ENCODE measurements at regions not wholly inside any gene's neighbourhood (a gene's known extent, or its start where the extent isn't known, plus 50 kb on each side); places are given as distances from the start of the nearest gene placed in this dataset.
A peak's percentile ranks its signal among the peaks of the same experiment; 100 is the strongest.
"Not testable (repeated sequence)": the region's sequence is repeated elsewhere in the genome, so short reads cannot be mapped to it uniquely, and the experiment has no call there.

- H3K36me3 Mint-ChIP-seq (ENCODE audit: low read depth); H3K4me3 Mint-ChIP-seq; DNase-seq; H3K27me3 Mint-ChIP-seq; CTCF ChIA-PET; H3K4me1 Mint-ChIP-seq; ATAC-seq; H3K9me3 Mint-ChIP-seq (ENCODE audit: low read depth); intact Hi-C loops (cut with DNase I, micrococcal nuclease); POLR2A ChIA-PET; H3K27ac Mint-ChIP-seq: not testable (repeated sequence)
Measured at GRCh38 chr13:73640476-73641179, 493.6 kb downstream of the KLF12 start.

GRCh38 chr13:73635166-73635787, 498.9 kb downstream of the KLF12 start:
- intact Hi-C loops (cut with DNase I, micrococcal nuclease): no loop called here
- POLR2A ChIA-PET: no interaction called here
- H3K36me3 Mint-ChIP-seq (ENCODE audit: low read depth): no peaks in the 10 kb centered on the region

DNA sequence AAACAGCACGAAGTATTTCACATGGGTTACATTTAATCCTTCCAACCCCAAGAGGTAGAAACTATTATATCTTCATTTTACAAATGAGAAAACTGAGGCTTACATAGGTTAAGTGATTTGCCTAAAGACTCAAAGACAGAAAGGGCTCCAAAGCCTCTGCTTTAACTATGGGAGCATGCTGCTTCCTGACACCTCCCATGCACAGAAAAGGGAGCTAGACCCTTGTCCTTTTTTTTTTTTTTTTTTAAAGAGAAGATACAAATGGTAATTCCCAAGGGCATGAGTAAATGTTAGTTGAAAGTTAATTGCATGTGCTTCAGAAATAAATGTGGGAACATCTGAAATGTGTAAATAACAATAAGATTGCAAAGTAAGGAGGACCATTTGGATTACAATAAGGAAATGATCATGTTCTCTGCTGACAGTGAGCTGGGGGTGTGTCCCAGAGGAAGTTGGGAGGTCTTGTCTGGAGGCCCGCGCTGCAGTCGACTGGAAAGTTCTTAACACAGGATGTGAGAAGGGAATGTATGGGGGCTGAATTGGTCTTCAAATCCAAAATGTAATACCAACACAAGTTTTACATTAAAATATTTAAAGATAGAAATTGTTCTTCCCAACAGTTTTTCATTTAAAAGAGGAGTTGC, 500.3 kb downstream of the KLF12 start:
- peaks cover 2% of the 10 kb centered on the region for H3K9me3 Mint-ChIP-seq (ENCODE audit: low read depth)
- DNase-seq (no peak), ATAC-seq (no peak)
- no peak overlapping the region for H3K27ac Mint-ChIP-seq
- H3K4me1 Mint-ChIP-seq: peaks cover 19% of the 10 kb centered on the region
- H3K36me3 Mint-ChIP-seq (ENCODE audit: low read depth): no peaks in the 10 kb centered on the region
- intact Hi-C loops (cut with DNase I, micrococcal nuclease): no loop called here
- POLR2A ChIA-PET: no interaction called here
- no peak overlapping the region for H3K4me3 Mint-ChIP-seq
- CTCF ChIA-PET: no interaction called here
- H3K27me3 Mint-ChIP-seq: peaks cover 2% of the 10 kb centered on the region

More at GRCh38 chr13:73635166-73635787, 498.9 kb downstream of the KLF12 start:
- CTCF ChIA-PET: no interaction called here
- Mint-ChIP-seq H3K27ac (no peak overlapping the region), H3K4me3 (no peak overlapping the region), H3K4me1 (peaks cover 19% of the 10 kb centered on the region), H3K27me3 (peaks cover 2% of the 10 kb centered on the region), H3K9me3 (ENCODE audit: low read depth) (peaks cover under 1% of the 10 kb centered on the region)
- DNase-seq: no peak
- ATAC-seq: no peak

DNA sequence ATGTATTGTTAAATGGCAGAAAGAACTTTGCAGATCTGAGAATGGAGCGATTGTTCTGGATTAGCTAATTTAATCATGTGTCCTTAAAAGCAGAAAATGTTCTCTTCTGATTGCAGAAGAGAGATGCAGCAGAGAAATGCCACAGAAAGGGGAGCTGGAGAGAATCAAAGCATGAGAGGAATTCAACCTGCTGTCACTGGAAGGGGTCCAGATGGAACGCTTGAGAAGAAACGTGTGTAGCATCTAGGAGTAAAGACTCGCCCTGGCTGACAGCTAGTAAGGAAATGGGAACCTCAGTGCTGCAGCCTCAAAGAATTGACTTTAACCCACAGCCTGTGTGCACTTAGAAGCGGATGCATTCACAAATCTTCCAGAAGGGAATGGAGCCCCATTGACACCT, 502.8 kb downstream of the KLF12 start:
- CTCF ChIA-PET: interaction anchor here (0.6 to 1.3 kb wide), 2 partner anchors 9 to 45 kb away, joined by 3 read pairs; no protein-coding TSS in a partner anchor
- H3K27me3 Mint-ChIP-seq: peaks cover 2% of the 10 kb centered on the region
- DNase-seq (no peak), ATAC-seq (no peak)
- peaks cover 4% of the 10 kb centered on the region for H3K9me3 Mint-ChIP-seq (ENCODE audit: low read depth)
- no peaks in the 10 kb centered on the region for H3K36me3 Mint-ChIP-seq (ENCODE audit: low read depth)
- intact Hi-C loops (cut with DNase I, micrococcal nuclease): no loop called here
- POLR2A ChIA-PET: no interaction called here
- peaks cover 21% of the 10 kb centered on the region for H3K4me1 Mint-ChIP-seq
- H3K4me3 Mint-ChIP-seq: no peak overlapping the region
- H3K27ac Mint-ChIP-seq: no peak overlapping the region

DNA sequence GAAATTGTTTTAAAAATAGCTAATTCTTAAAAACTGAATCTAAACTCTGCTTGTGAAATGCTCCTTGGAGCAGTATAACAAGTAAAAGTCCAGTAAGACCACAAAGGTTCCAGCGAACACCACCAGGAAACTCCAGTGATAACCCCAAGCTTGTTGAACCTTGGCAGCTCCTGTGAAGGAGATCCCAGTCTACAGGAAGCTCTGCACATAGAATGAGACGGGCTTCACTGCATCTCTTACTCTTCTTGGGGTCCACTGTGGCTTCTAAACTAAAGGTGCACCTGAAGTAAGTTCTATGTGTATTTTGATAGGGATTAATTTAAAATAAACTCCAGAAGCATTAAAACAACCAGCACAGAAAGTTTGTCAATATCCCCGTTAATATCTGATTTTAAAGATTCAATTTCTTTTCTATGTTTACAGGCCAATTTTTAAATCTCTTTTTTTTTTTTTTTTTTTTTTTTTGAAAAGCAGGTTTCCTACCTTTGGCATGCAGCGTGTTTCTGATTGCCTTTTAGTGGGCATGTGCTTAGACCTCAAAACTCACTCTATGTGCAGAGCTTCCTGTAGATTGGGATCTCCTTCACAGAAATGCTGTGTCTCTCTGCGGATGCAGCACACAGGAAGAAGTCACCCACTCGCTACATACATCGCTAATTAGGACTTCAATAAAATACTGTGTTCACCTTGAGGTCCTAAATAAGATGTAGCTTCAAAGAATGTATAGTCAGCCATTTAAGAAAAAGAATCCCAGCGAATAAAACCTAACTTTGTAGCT, 508.5 kb downstream of the KLF12 start:
- H3K27me3 Mint-ChIP-seq: no peaks in the 10 kb centered on the region
- no peaks in the 10 kb centered on the region for H3K36me3 Mint-ChIP-seq (ENCODE audit: low read depth)
- CTCF ChIA-PET: interaction anchor here (0.5 to 1.1 kb wide), 2 partner anchors 28 to 761 kb away, joined by 3 read pairs; no protein-coding TSS in a partner anchor
- no peak overlapping the region for H3K4me3 Mint-ChIP-seq
- H3K27ac Mint-ChIP-seq: peak overlapping the region; percentile 69
- intact Hi-C loops (cut with DNase I, micrococcal nuclease): no loop called here
- DNase-seq (peak; percentile 26), ATAC-seq (peak; percentile 85)
- H3K9me3 Mint-ChIP-seq (ENCODE audit: low read depth): peaks cover 4% of the 10 kb centered on the region
- peaks cover 33% of the 10 kb centered on the region for H3K4me1 Mint-ChIP-seq
- POLR2A ChIA-PET: no interaction called here

GRCh38 chr13:73623281-73623680, 510.9 kb downstream of the KLF12 start:
- ChIA-PET CTCF (no interaction called here), POLR2A (no interaction called here)
- no peak overlapping the region for H3K4me3 Mint-ChIP-seq
- no peaks in the 10 kb centered on the region for H3K36me3 Mint-ChIP-seq (ENCODE audit: low read depth)
- peaks cover 33% of the 10 kb centered on the region for H3K4me1 Mint-ChIP-seq
- intact Hi-C loops (cut with DNase I, micrococcal nuclease): no loop called here
- H3K27me3 Mint-ChIP-seq: no peaks in the 10 kb centered on the region
- DNase-seq: no peak
- H3K9me3 Mint-ChIP-seq (ENCODE audit: low read depth): no peaks in the 10 kb centered on the region
- ATAC-seq: no peak
- H3K27ac Mint-ChIP-seq: no peak overlapping the region

GRCh38 chr13:73622381-73622780, 511.8 kb downstream of the KLF12 start:
- Mint-ChIP-seq H3K36me3 (ENCODE audit: low read depth) (no peaks in the 10 kb centered on the region), H3K9me3 (ENCODE audit: low read depth) (no peaks in the 10 kb centered on the region), H3K4me3 (no peak overlapping the region), H3K4me1 (peaks cover 33% of the 10 kb centered on the region), H3K27me3 (no peaks in the 10 kb centered on the region), H3K27ac (no peak overlapping the region)
- no peak for ATAC-seq
- intact Hi-C loops (cut with DNase I, micrococcal nuclease): no loop called here
- ChIA-PET CTCF (interaction anchor here (0.9 kb wide), 1 partner anchor 9 kb away, joined by 3 read pairs; no protein-coding TSS in a partner anchor), POLR2A (no interaction called here)
- DNase-seq: no peak

- H3K4me3 Mint-ChIP-seq: no peak overlapping the region
- H3K4me1 Mint-ChIP-seq: peaks cover 15% of the 10 kb centered on the region
- H3K9me3 Mint-ChIP-seq (ENCODE audit: low read depth): no peaks in the 10 kb centered on the region
- H3K27me3 Mint-ChIP-seq: no peaks in the 10 kb centered on the region
- ChIA-PET CTCF (no interaction called here), POLR2A (no interaction called here)
- ATAC-seq (no peak), DNase-seq (no peak)
- H3K36me3 Mint-ChIP-seq (ENCODE audit: low read depth): no peaks in the 10 kb centered on the region
- H3K27ac Mint-ChIP-seq: no peak overlapping the region
- intact Hi-C loops (cut with DNase I, micrococcal nuclease): no loop called here
Measured at GRCh38 chr13:73618275-73618865, 515.8 kb downstream of the KLF12 start.

DNA sequence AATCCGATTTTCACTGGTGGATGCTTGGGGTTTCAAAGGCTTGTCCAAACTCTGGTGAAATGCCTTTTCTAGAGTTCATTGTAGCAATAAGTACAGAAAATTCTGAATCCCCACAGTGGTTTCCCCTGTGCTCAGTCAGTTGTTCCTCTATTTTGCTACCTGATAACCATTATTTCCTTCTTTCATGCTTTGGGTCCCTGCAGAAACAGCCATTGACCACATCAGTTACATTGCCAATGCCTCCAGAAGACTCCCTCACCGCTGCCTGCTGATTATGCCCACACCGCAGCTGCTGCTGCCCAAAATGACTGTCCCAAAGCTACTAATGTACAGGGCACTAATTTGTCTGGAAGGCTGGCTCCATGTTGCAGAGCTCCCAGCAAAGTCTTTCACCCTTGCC, 517.3 kb downstream of the KLF12 start:
- Mint-ChIP-seq H3K27me3 (no peaks in the 10 kb centered on the region), H3K9me3 (ENCODE audit: low read depth) (peaks cover 3% of the 10 kb centered on the region), H3K36me3 (ENCODE audit: low read depth) (no peaks in the 10 kb centered on the region), H3K4me1 (peaks cover 4% of the 10 kb centered on the region), H3K27ac (no peak overlapping the region), H3K4me3 (no peak overlapping the region)
- no peak for ATAC-seq
- POLR2A ChIA-PET: interaction anchor here (0.6 kb wide), 1 partner anchor 20 kb away, joined by 3 read pairs; no protein-coding TSS in a partner anchor
- CTCF ChIA-PET: no interaction called here
- DNase-seq: no peak
- intact Hi-C loops (cut with DNase I, micrococcal nuclease): no loop called here

- no peaks in the 10 kb centered on the region for H3K27me3 Mint-ChIP-seq
- POLR2A ChIA-PET: interaction anchor here (0.5 to 0.6 kb wide), 2 partner anchors 355 to 449 kb away, joined by 6 to 8 read pairs; no protein-coding TSS in a partner anchor
- no peaks in the 10 kb centered on the region for H3K4me1 Mint-ChIP-seq
- no peak overlapping the region for H3K27ac Mint-ChIP-seq
- DNase-seq: no peak
- no peak overlapping the region for H3K4me3 Mint-ChIP-seq
- intact Hi-C loops (cut with DNase I, micrococcal nuclease): no loop called here
- H3K9me3 Mint-ChIP-seq (ENCODE audit: low read depth): peaks cover 3% of the 10 kb centered on the region
- peak; percentile 64 for ATAC-seq
- no peaks in the 10 kb centered on the region for H3K36me3 Mint-ChIP-seq (ENCODE audit: low read depth)
- CTCF ChIA-PET: no interaction called here
Measured at GRCh38 chr13:73610799-73611592, 523.2 kb downstream of the KLF12 start.
